IMR-90 (cell line): ENCODE measurements at regions not wholly inside any gene's neighbourhood (a gene's known extent, or its start where the extent isn't known, plus 50 kb on each side); places are given as distances from the start of the nearest gene placed in this dataset.

Experiments used
- BHLHE40 ChIP-seq: fragments of 150-350 bp; IDR thresholded peaks from 2 replicates; pipeline ENCODE4 v1.6.1; 2016; ENCODE audit warnings: mild to moderate bottlenecking, low read depth, low read length
- MXI1 ChIP-seq: IDR thresholded peaks from 2 replicates; pipeline ENCODE4 v1.6.1; 2012; ENCODE audit warnings: low read depth, mild to moderate bottlenecking, low read length, moderate library complexity, borderline replicate concordance
- POLR2A ChIP-seq: IDR thresholded peaks from 2 replicates; pipeline ENCODE4 v1.6.1; 2012; ENCODE audit warnings: mild to moderate bottlenecking, low read depth, low read length
- RAD21 ChIP-seq: IDR thresholded peaks from 2 replicates; pipeline ENCODE4 v1.6.1; 2012; ENCODE audit warnings: low read length, improper control_type of control experiment
- RCOR1 ChIP-seq: IDR thresholded peaks from 2 replicates; pipeline ENCODE4 v1.6.1; 2012; ENCODE audit warnings: mild to moderate bottlenecking, low read length, improper control_type of control experiment; ENCODE audit not compliant: insufficient replicate concordance
- RFX5 ChIP-seq: IDR thresholded peaks from 2 replicates; pipeline ENCODE4 v1.8.0; 2012; ENCODE audit warnings: low read depth, mild to moderate bottlenecking, low read length, moderate library complexity
- USF2 ChIP-seq: fragments of 150-350 bp; IDR thresholded peaks from 2 replicates; pipeline ENCODE4 v1.6.1; 2017; ENCODE audit warnings: mild to moderate bottlenecking, antibody characterized with exemption, low read length, low read depth
- TF ChIP-seq, protein P1 (sequence below): conservative IDR thresholded peaks from 2 replicates; pipeline ENCODE4 v1.5.1; 2012; ENCODE audit warnings: mild to moderate bottlenecking, low read depth, low read length, improper control_type of control experiment

DNA sequence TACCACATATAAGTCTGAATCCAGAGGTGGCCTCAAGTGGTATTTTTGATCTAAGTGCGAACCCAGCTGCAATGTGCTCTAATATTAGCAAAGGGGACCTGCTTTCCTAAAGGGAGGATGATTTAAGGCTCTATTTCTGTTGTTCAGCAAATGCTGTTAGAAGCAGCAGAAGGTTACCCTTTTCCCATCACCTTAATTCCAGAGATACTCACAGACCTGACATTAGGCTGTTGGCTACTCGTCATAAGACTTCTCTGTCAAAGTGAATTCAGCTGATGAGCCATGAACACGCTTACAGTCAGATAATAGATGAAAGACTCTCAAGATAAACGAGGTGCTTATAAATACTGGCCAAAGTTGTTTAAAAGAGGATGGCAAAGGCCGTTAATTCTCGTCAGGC, 308.7 kb upstream of the DDHD1 start:
- TF ChIP-seq, protein P1, sequence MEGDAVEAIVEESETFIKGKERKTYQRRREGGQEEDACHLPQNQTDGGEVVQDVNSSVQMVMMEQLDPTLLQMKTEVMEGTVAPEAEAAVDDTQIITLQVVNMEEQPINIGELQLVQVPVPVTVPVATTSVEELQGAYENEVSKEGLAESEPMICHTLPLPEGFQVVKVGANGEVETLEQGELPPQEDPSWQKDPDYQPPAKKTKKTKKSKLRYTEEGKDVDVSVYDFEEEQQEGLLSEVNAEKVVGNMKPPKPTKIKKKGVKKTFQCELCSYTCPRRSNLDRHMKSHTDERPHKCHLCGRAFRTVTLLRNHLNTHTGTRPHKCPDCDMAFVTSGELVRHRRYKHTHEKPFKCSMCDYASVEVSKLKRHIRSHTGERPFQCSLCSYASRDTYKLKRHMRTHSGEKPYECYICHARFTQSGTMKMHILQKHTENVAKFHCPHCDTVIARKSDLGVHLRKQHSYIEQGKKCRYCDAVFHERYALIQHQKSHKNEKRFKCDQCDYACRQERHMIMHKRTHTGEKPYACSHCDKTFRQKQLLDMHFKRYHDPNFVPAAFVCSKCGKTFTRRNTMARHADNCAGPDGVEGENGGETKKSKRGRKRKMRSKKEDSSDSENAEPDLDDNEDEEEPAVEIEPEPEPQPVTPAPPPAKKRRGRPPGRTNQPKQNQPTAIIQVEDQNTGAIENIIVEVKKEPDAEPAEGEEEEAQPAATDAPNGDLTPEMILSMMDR, result no peak
- no peak for TF ChIP-seq BHLHE40
- TF ChIP-seq RFX5, result no peak
- no peak for TF ChIP-seq POLR2A
- no peak for TF ChIP-seq USF2
- no peak for TF ChIP-seq MXI1
- TF ChIP-seq RAD21, result no peak
- TF ChIP-seq RCOR1, result no peak
